Duodenal mucosa (tissue), 2 donors: ENCODE measurements at regions not wholly inside any gene's neighbourhood (a gene's known extent, or its start where the extent isn't known, plus 50 kb on each side); places are given as distances from the start of the nearest gene placed in this dataset.

Experiments
- H3K27ac ChIP-seq: one replicate; pipeline ENCODE4 v1.7.0; 2013; ENCODE audit warnings: low read depth, low read length
- H3K27me3 ChIP-seq, 2 donors: one replicate each; pipeline ENCODE4 v1.7.0; 2013; ENCODE audit warnings: low read length in 2 of 2, control low read depth in 1 of 2; ENCODE audit not compliant: insufficient read depth in 2 of 2, control insufficient read depth in 1 of 2
- H3K36me3 ChIP-seq, 2 donors: one replicate each; pipeline ENCODE4 v1.7.0; 2013; ENCODE audit warnings: low read length in 2 of 2, control low read depth in 1 of 2; ENCODE audit not compliant: insufficient read depth in 2 of 2, control insufficient read depth in 1 of 2
- H3K4me1 ChIP-seq, 2 donors: one replicate each; pipeline ENCODE4 v1.7.0; 2013; ENCODE audit warnings: low read length in 2 of 2, control low read depth in 1 of 2; ENCODE audit not compliant: insufficient read depth in 2 of 2, control insufficient read depth in 1 of 2
- H3K4me3 ChIP-seq, 2 donors: one replicate each; pipeline ENCODE4 v1.7.0; 2013; ENCODE audit warnings: low read length in 2 of 2, low read depth in 1 of 2
- H3K9ac ChIP-seq, 2 donors: one replicate each; pipeline ENCODE4 v1.7.0; 2013; ENCODE audit warnings: low read length in 2 of 2, low read depth in 1 of 2
- H3K9me3 ChIP-seq, 2 donors: one replicate each; pipeline ENCODE4 v1.7.0; 2013; ENCODE audit warnings: low read length in 2 of 2, control low read depth in 1 of 2; ENCODE audit not compliant: control insufficient read depth in 1 of 2

- Histone ChIP-seq H3K27me3 (no peaks in the 10 kb centered on the region), H3K9me3 (no peaks in the 10 kb centered on the region), H3K27ac (no peak overlapping the region), H3K4me3 (no peak overlapping the region), H3K9ac (no peak overlapping the region), H3K4me1 (no peaks in the 10 kb centered on the region), H3K36me3 (no peaks in the 10 kb centered on the region)
Measured at GRCh38 chr11:130802567-130802966, 113.7 kb downstream of the SNX19 start.

- Histone ChIP-seq H3K9ac (no peak overlapping the region), H3K9me3 (no peaks in the 10 kb centered on the region), H3K4me3 (no peak overlapping the region), H3K27ac (no peak overlapping the region), H3K36me3 (no peaks in the 10 kb centered on the region), H3K27me3 (no peaks in the 10 kb centered on the region), H3K4me1 (no peaks in the 10 kb centered on the region)
Measured at GRCh38 chr11:130804306-130805076, 111.8 kb downstream of the SNX19 start.

GRCh38 chr11:130806746-130807145, 109.5 kb downstream of the SNX19 start:
- Histone ChIP-seq H3K4me3 (no peak overlapping the region), H3K9ac (no peak overlapping the region), H3K9me3 (no peaks in the 10 kb centered on the region), H3K27me3 (no peaks in the 10 kb centered on the region), H3K36me3 (no peaks in the 10 kb centered on the region), H3K27ac (no peak overlapping the region), H3K4me1 (no peaks in the 10 kb centered on the region)

- Histone ChIP-seq H3K9ac (no peak overlapping the region), H3K4me1 (no peaks in the 10 kb centered on the region), H3K4me3 (no peak overlapping the region), H3K36me3 (no peaks in the 10 kb centered on the region), H3K27ac (no peak overlapping the region), H3K27me3 (no peaks in the 10 kb centered on the region), H3K9me3 (no peaks in the 10 kb centered on the region)
Measured at GRCh38 chr11:130808541-130808940, 107.7 kb downstream of the SNX19 start.

- Histone ChIP-seq H3K27me3 (no peaks in the 10 kb centered on the region), H3K4me1 (peaks cover 15 to 20% of the 10 kb centered on the region in 2 donors), H3K4me3 (no peak overlapping the region), H3K9me3 (no peaks in the 10 kb centered on the region), H3K36me3 (no peaks in the 10 kb centered on the region), H3K27ac (no peak overlapping the region), H3K9ac (no peak overlapping the region)
Measured at GRCh38 chr11:130813196-130813595, 103.1 kb downstream of the SNX19 start.

GRCh38 chr11:130813638-130814037, 102.6 kb downstream of the SNX19 start:
- peaks cover 15 to 20% of the 10 kb centered on the region in 2 donors for H3K4me1 ChIP-seq
- no peaks in the 10 kb centered on the region for H3K36me3 ChIP-seq
- no peaks in the 10 kb centered on the region for H3K27me3 ChIP-seq
- H3K27ac ChIP-seq, result no peak overlapping the region
- no peak overlapping the region for H3K4me3 ChIP-seq
- H3K9ac ChIP-seq, result no peak overlapping the region
- no peaks in the 10 kb centered on the region for H3K9me3 ChIP-seq

GRCh38 chr11:130814440-130815096, 101.7 kb downstream of the SNX19 start:
- H3K4me1 ChIP-seq, result peaks cover 15 to 20% of the 10 kb centered on the region in 2 donors
- H3K27me3 ChIP-seq, result no peaks in the 10 kb centered on the region
- no peak overlapping the region for H3K9ac ChIP-seq

GRCh38 chr11:130815097-130815802, 101.0 kb downstream of the SNX19 start:
- H3K36me3 ChIP-seq, result no peaks in the 10 kb centered on the region
- H3K4me3 ChIP-seq, result no peak overlapping the region
- H3K4me1 ChIP-seq, result peaks cover 15 to 20% of the 10 kb centered on the region in 2 donors
- H3K9me3 ChIP-seq, result no peaks in the 10 kb centered on the region
- H3K27ac ChIP-seq, result no peak overlapping the region
- H3K9ac ChIP-seq, result no peak overlapping the region
- no peaks in the 10 kb centered on the region for H3K27me3 ChIP-seq

More at GRCh38 chr11:130814440-130815096, 101.7 kb downstream of the SNX19 start:
- no peak overlapping the region for H3K27ac ChIP-seq
- no peaks in the 10 kb centered on the region for H3K36me3 ChIP-seq
- H3K9me3 ChIP-seq, result no peaks in the 10 kb centered on the region
- no peak overlapping the region for H3K4me3 ChIP-seq

GRCh38 chr11:130815956-130816355, 100.3 kb downstream of the SNX19 start:
- H3K9me3 ChIP-seq, result no peaks in the 10 kb centered on the region
- H3K36me3 ChIP-seq, result no peaks in the 10 kb centered on the region
- no peak overlapping the region for H3K4me3 ChIP-seq
- H3K4me1 ChIP-seq, result peaks cover 15 to 20% of the 10 kb centered on the region in 2 donors
- no peak overlapping the region for H3K9ac ChIP-seq
- no peaks in the 10 kb centered on the region for H3K27me3 ChIP-seq
- H3K27ac ChIP-seq, result no peak overlapping the region
